ENCODE measurements at regions not wholly inside any gene's neighbourhood (a gene's known extent, or its start where the extent isn't known, plus 50 kb on each side); places are given as distances from the start of the nearest gene placed in this dataset.
"Not testable (repeated sequence)": the region's sequence is repeated elsewhere in the genome, so short reads cannot be mapped to it uniquely, and the experiment has no call there.

GRCh38 chr21:14013056-14013603, 197.6 kb downstream of the LIPI start:
- BruUV-seq (replicated peaks), result no TSS peak
- Histone ChIP-seq H3K27me3 (ENCODE audit: control insufficient read depth in 2 of 2, insufficient read depth in 2 of 2, low read length in 2 of 2) (no peaks in the 10 kb centered on the region), H3K4me2 (ENCODE audit: insufficient read depth, low read length) (no peak overlapping the region), H3K4me3 (replicated peaks in 1 of 3; ENCODE audit: insufficient read depth in 1 of 3, low read depth in 1 of 3, low read length in 3 of 3) (no peak overlapping the region), H4K20me1 (replicated peaks; ENCODE audit: control insufficient read depth, extremely low read depth, insufficient read depth, low read length) (no peaks in the 10 kb centered on the region), H3K4me1 (ENCODE audit: control insufficient read depth, extremely low read depth, insufficient read depth, low read length) (no peaks in the 10 kb centered on the region), H3K9me1 (replicated peaks; ENCODE audit: control insufficient read depth, extremely low read depth, insufficient read depth, low read length) (no peaks in the 10 kb centered on the region), H3K27ac (ENCODE audit: insufficient read depth, low read depth, low read length) (no peak overlapping the region), H2AFZ (ENCODE audit: low read depth, low read length) (no peak overlapping the region), H3K36me3 (ENCODE audit: control insufficient read depth in 2 of 2, extremely low read depth in 1 of 2, insufficient read depth in 2 of 2, low read length in 2 of 2) (no peaks in the 10 kb centered on the region), H3K9ac (replicated peaks; ENCODE audit: extremely low read depth, insufficient read depth, low read length) (no peak overlapping the region), H3K79me2 (ENCODE audit: control insufficient read depth, insufficient read depth, low read length) (no peaks in the 10 kb centered on the region), H3K9me3 (replicated peaks; ENCODE audit: control insufficient read depth, insufficient read depth, low read length) (peaks cover 2% of the 10 kb centered on the region)
- POLR2A ChIA-PET, result no interaction called here
- intact Hi-C loops (cut with micrococcal nuclease), result no loop called here
- CTCF ChIA-PET, result no interaction called here
- dilution Hi-C loops (cut with MboI; ENCODE audit: extremely low pct_ligation_motif_present, low sequenced_read_pairs), result no loop called here
- no peak for DNase-seq (ENCODE audit: low read depth, low spot score)
- FAIRE-seq, result no peak
- TF ChIP-seq MYC (IDR thresholded peaks at IDR 0.05; ENCODE audit: low read depth, low read length) (no peak), CTCF (IDR thresholded peaks at IDR 0.05; ENCODE audit: extremely low read depth in 1 of 2, insufficient read depth in 1 of 2, low read depth in 1 of 2, low read length in 2 of 2) (no peak), POLR2A (IDR thresholded peaks at IDR 0.05; ENCODE audit: low read depth, low read length) (no peak)

- Histone ChIP-seq H3K9ac (replicated peaks; ENCODE audit: extremely low read depth, insufficient read depth, low read length) (no peak overlapping the region), H3K79me2 (ENCODE audit: control insufficient read depth, insufficient read depth, low read length) (no peaks in the 10 kb centered on the region), H3K36me3 (ENCODE audit: control insufficient read depth in 2 of 2, extremely low read depth in 1 of 2, insufficient read depth in 2 of 2, low read length in 2 of 2) (no peaks in the 10 kb centered on the region), H3K4me1 (ENCODE audit: control insufficient read depth, extremely low read depth, insufficient read depth, low read length) (no peaks in the 10 kb centered on the region), H4K20me1 (replicated peaks; ENCODE audit: control insufficient read depth, extremely low read depth, insufficient read depth, low read length) (no peaks in the 10 kb centered on the region), H3K9me1 (replicated peaks; ENCODE audit: control insufficient read depth, extremely low read depth, insufficient read depth, low read length) (no peaks in the 10 kb centered on the region), H3K4me3 (replicated peaks in 1 of 3; ENCODE audit: insufficient read depth in 1 of 3, low read depth in 1 of 3, low read length in 3 of 3) (no peak overlapping the region), H2AFZ (ENCODE audit: low read depth, low read length) (no peak overlapping the region), H3K27me3 (ENCODE audit: control insufficient read depth in 2 of 2, insufficient read depth in 2 of 2, low read length in 2 of 2) (no peaks in the 10 kb centered on the region), H3K27ac (ENCODE audit: insufficient read depth, low read depth, low read length) (no peak overlapping the region), H3K9me3 (replicated peaks; ENCODE audit: control insufficient read depth, insufficient read depth, low read length) (peaks cover 2% of the 10 kb centered on the region), H3K4me2 (ENCODE audit: insufficient read depth, low read length) (no peak overlapping the region)
- dilution Hi-C loops (cut with MboI; ENCODE audit: extremely low pct_ligation_motif_present, low sequenced_read_pairs), result no loop called here
- BruUV-seq (replicated peaks), result no TSS peak
- DNase-seq (ENCODE audit: low read depth, low spot score) (no peak), FAIRE-seq (no peak)
- ChIA-PET POLR2A (no interaction called here), CTCF (no interaction called here)
- no peak for TF ChIP-seq JUN (IDR thresholded peaks at IDR 0.05; ENCODE audit: borderline replicate concordance, insufficient read depth, insufficient read length, low read depth)
- intact Hi-C loops (cut with micrococcal nuclease), result no loop called here
Observed at GRCh38 chr21:14012409-14012808, 198.3 kb downstream of the LIPI start.

- intact Hi-C loops (cut with micrococcal nuclease); H3K4me2 ChIP-seq (ENCODE audit: insufficient read depth, low read length); DNase-seq (ENCODE audit: low read depth, low spot score); H3K36me3 ChIP-seq (ENCODE audit: control insufficient read depth in 2 of 2, extremely low read depth in 1 of 2, insufficient read depth in 2 of 2, low read length in 2 of 2); H3K9me1 ChIP-seq (replicated peaks; ENCODE audit: control insufficient read depth, extremely low read depth, insufficient read depth, low read length); H3K4me1 ChIP-seq (ENCODE audit: control insufficient read depth, extremely low read depth, insufficient read depth, low read length); H3K4me3 ChIP-seq (replicated peaks in 1 of 3; ENCODE audit: insufficient read depth in 1 of 3, low read depth in 1 of 3, low read length in 3 of 3); H3K9me3 ChIP-seq (replicated peaks; ENCODE audit: control insufficient read depth, insufficient read depth, low read length); H3K27ac ChIP-seq (ENCODE audit: insufficient read depth, low read depth, low read length); dilution Hi-C loops (cut with MboI; ENCODE audit: extremely low pct_ligation_motif_present, low sequenced_read_pairs); H4K20me1 ChIP-seq (replicated peaks; ENCODE audit: control insufficient read depth, extremely low read depth, insufficient read depth, low read length); BruUV-seq (replicated peaks); H3K9ac ChIP-seq (replicated peaks; ENCODE audit: extremely low read depth, insufficient read depth, low read length); H3K27me3 ChIP-seq (ENCODE audit: control insufficient read depth in 2 of 2, insufficient read depth in 2 of 2, low read length in 2 of 2); POLR2A ChIA-PET; H3K79me2 ChIP-seq (ENCODE audit: control insufficient read depth, insufficient read depth, low read length); H2AFZ ChIP-seq (ENCODE audit: low read depth, low read length); FAIRE-seq; CTCF ChIA-PET: not testable (repeated sequence)
Observed at GRCh38 chr21:14011751-14012150, 199.0 kb downstream of the LIPI start.

Data from endothelial cell of umbilical vein (primary cell).